ENCODE measurements at regions not wholly inside any gene's neighbourhood (a gene's known extent, or its start where the extent isn't known, plus 50 kb on each side); places are given as distances from the start of the nearest gene placed in this dataset.

DNA sequence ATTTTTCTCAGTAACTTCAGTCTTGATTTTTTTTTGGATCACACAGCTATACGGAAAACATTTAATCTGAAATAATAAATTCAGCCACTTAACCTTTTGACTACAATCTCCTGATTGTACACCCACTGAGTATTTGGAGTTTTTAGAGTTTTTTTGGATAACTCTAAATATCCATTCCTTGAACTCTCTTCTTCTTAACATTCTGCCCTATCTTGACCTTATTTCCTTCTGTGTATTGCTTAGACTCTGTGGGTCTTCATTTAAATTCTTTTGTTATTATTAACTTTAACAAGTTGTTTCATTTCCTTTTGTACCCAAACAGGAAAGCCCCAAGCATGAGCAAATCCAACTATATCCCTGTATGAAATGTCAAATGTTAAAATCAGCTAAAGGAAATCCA lies 170.2 kb upstream of the PTCHD4 start:
- in situ Hi-C loops (cut with HindIII; ENCODE audit: low sequenced_read_pairs) = no loop called here
- H3K4me3 ChIP-seq (ENCODE audit: low read depth, low read length) = no peak overlapping the region
- TF ChIP-seq, protein P1, sequence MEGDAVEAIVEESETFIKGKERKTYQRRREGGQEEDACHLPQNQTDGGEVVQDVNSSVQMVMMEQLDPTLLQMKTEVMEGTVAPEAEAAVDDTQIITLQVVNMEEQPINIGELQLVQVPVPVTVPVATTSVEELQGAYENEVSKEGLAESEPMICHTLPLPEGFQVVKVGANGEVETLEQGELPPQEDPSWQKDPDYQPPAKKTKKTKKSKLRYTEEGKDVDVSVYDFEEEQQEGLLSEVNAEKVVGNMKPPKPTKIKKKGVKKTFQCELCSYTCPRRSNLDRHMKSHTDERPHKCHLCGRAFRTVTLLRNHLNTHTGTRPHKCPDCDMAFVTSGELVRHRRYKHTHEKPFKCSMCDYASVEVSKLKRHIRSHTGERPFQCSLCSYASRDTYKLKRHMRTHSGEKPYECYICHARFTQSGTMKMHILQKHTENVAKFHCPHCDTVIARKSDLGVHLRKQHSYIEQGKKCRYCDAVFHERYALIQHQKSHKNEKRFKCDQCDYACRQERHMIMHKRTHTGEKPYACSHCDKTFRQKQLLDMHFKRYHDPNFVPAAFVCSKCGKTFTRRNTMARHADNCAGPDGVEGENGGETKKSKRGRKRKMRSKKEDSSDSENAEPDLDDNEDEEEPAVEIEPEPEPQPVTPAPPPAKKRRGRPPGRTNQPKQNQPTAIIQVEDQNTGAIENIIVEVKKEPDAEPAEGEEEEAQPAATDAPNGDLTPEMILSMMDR (IDR thresholded peaks at IDR 0.05; ENCODE audit: low read depth, low read length) = no peak
- DNase-seq (ENCODE audit: low read depth, low spot score) = no peak

DNA sequence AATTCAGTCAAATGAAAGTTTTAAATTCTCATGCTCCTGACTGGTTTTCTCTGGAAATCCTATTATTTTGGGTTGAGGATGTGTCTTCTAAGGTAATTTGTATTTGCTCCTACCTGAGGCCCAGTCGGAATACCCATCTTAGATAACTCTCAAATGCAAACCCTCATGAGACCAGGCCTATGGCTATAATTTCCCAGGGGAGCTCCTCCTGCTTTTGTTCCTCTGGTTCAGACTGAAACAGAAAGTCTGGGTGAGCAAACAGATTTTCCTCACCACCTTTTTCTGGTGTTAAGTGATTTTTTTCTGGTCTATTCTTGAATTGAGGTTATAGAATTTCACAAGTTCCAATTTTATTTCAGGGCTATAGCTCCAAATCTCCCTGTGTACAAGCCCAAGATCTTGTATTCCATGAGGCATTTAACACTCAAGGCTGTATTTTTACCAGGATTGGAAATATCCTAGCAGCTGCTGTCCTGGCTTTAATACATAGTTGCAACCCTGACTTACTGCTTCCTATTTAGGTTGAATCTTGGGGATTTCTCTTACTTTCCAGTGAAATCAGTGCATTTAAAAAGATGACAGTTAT lies 169.1 kb upstream of the PTCHD4 start:
- in situ Hi-C loops (cut with HindIII; ENCODE audit: low sequenced_read_pairs) = no loop called here
- TF ChIP-seq, protein P1 (IDR thresholded peaks at IDR 0.05; ENCODE audit: low read depth, low read length) = no peak
- H3K4me3 ChIP-seq (ENCODE audit: low read depth, low read length) = no peak overlapping the region
- DNase-seq (ENCODE audit: low read depth, low spot score) = no peak

DNA sequence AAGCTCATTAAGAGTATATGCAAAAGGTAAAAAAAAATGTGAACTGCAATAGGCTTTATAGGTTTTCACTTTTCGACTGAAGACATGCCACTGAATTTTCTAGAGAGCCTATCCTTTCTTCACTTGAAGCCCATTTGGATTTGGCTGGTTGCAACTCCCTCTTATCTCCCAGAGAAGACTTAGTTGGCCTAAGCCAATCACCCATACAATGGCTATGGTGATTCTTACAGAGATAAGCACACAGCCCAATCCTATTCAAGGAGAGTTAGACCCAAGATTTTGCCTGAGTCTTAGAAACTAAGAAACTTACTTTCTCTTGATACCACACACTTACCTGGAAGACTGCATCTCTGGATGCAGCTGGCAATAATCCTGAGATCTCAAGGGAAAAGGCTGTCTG lies 167.3 kb upstream of the PTCHD4 start:
- DNase-seq (ENCODE audit: low read depth, low spot score) = no peak
- in situ Hi-C loops (cut with HindIII; ENCODE audit: low sequenced_read_pairs) = no loop called here
- TF ChIP-seq, protein P1 (IDR thresholded peaks at IDR 0.05; ENCODE audit: low read depth, low read length) = no peak
- H3K4me3 ChIP-seq (ENCODE audit: low read depth, low read length) = no peak overlapping the region

DNA sequence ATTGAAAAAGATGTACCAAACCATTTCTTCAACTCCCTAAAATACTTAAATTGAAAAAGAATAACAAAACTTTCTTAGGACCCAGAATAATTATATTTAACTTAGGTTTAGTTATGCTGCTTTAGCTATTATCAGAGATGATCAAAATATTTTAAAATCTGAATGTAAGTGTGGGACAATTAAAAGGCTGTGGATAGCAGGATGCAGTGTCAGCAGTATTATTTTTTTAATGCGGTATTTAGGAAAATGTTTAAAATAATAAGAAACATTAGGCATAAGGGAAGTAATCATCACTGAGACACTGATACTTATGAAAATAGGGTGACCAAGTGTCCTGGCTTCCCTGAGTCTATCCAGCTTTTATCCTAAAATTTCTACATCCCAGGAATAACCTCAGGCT lies 161.5 kb upstream of the PTCHD4 start:
- no peak for DNase-seq (ENCODE audit: low read depth, low spot score)
- no peak overlapping the region for H3K4me3 ChIP-seq (ENCODE audit: low read depth, low read length)
- in situ Hi-C loops (cut with HindIII; ENCODE audit: low sequenced_read_pairs) = no loop called here
- TF ChIP-seq, protein P1 (IDR thresholded peaks at IDR 0.05; ENCODE audit: low read depth, low read length) = no peak

DNA sequence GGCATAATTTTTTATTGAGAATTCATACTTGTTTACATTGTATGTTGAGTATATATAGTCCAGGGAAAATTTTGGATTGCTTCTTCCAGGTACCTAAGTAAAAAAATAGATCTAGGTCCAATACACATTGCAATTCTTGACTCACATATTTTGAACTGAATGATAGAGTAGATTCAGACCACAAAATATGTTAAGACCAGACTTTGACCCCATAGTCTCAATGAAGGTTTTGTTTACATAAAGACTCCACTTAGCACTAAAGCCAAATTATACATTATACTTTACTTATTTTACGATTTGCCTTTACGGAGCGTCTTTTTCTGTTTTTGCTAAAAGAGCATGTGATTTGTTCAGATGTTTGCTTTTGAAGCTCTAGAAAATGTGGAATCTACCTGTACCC lies 144.1 kb upstream of the PTCHD4 start:
- TF ChIP-seq, protein P1 (IDR thresholded peaks at IDR 0.05; ENCODE audit: low read depth, low read length) = no peak
- no peak overlapping the region for H3K4me3 ChIP-seq (ENCODE audit: low read depth, low read length)
- in situ Hi-C loops (cut with HindIII; ENCODE audit: low sequenced_read_pairs) = no loop called here
- no peak for DNase-seq (ENCODE audit: low read depth, low spot score)

DNA sequence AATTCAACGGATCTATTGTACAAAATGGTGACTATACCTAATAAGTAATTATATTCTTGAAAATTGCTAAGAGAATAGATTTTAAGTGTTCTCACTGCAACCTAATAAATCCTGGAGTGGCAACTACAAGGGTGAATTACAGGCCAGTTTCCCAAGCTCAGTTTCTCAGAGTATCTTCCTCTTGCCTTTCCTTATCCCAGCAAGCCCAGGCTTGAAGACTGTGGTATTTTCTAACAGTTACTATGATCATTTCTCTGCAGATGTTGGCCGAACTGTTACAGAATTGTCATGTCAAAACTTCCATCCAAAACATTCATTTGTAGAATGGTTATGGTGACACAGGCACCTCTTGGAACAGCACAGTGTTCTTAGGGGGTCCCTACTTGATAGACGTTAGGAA lies 138.1 kb upstream of the PTCHD4 start:
- DNase-seq (ENCODE audit: low read depth, low spot score) = no peak
- in situ Hi-C loops (cut with HindIII; ENCODE audit: low sequenced_read_pairs) = no loop called here
- H3K4me3 ChIP-seq (ENCODE audit: low read depth, low read length) = no peak overlapping the region
- TF ChIP-seq, protein P1 (IDR thresholded peaks at IDR 0.05; ENCODE audit: low read depth, low read length) = no peak

DNA sequence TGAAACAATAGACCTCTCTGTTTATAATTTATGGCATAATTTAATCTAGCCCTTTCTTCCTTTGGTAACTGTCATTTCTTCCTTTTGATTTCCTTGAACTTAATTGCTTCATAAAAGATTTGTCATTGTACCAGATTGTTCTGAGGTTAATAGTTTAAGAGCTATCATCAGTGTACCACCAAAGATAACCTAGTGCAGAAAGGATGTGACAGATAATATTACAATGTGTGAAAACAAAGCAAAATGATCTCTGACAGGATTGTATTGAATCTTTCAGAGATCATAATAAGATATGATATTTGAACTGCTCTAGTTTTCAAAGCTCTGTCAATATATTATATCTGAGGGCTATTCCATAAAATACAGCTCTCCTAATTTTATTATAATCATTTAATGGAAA lies 132.1 kb upstream of the PTCHD4 start:
- in situ Hi-C loops (cut with HindIII; ENCODE audit: low sequenced_read_pairs) = no loop called here
- H3K4me3 ChIP-seq (ENCODE audit: low read depth, low read length) = no peak overlapping the region
- TF ChIP-seq, protein P1 (IDR thresholded peaks at IDR 0.05; ENCODE audit: low read depth, low read length) = no peak
- no peak for DNase-seq (ENCODE audit: low read depth, low spot score)

Measured in astrocyte of the spinal cord (primary cell).